Smooth muscle cell (in vitro differentiated cells): ENCODE measurements at regions not wholly inside any gene's neighbourhood (a gene's known extent, or its start where the extent isn't known, plus 50 kb on each side); places are given as distances from the start of the nearest gene placed in this dataset.

Experiments
- DNase-seq: peaks from one replicate; lab custom pipeline; 2025; ENCODE audit not compliant: unreplicated experiment; lab: John Stamatoyannopoulos, UW
- H2AFZ ChIP-seq: fragments of 200-600 bp; sonication (generic); 2 replicates; pipeline ENCODE4 v1.6.0; 2016; ENCODE audit warnings: antibody characterized with exemption, low read depth, mild to moderate bottlenecking
- H3F3A ChIP-seq: fragments of 200-600 bp; sonication (generic); 2 replicates; pipeline ENCODE4 v1.6.0; 2017; ENCODE audit warnings: antibody characterized with exemption, low read depth
- H3K27ac ChIP-seq: fragments of 200-600 bp; sonication (generic); 2 replicates; pipeline ENCODE4 v1.5.1; 2016; ENCODE audit warnings: low read depth, mild to moderate bottlenecking
- H3K27me3 ChIP-seq: fragments of 200-600 bp; sonication (generic); 2 replicates; pipeline ENCODE4 v1.6.1; 2016; ENCODE audit warnings: low read depth, mild to moderate bottlenecking
- H3K36me3 ChIP-seq: fragments of 200-600 bp; sonication (generic); 2 replicates; pipeline ENCODE4 v1.5.1; 2016; ENCODE audit warnings: low read depth
- H3K4me1 ChIP-seq: fragments of 200-600 bp; sonication (generic); 2 replicates; pipeline ENCODE4 v1.5.1; 2016; ENCODE audit warnings: low read depth
- H3K4me2 ChIP-seq: fragments of 200-600 bp; sonication (generic); 2 replicates; pipeline ENCODE4 v1.6.0; 2016; ENCODE audit warnings: mild to moderate bottlenecking
- H3K4me3 ChIP-seq: fragments of 200-600 bp; sonication (generic); 2 replicates; pipeline ENCODE4 v1.5.1; 2016; ENCODE audit warnings: mild to moderate bottlenecking
- H3K79me2 ChIP-seq: fragments of 200-600 bp; sonication (generic); 2 replicates; pipeline ENCODE4 v1.6.0; 2016; ENCODE audit warnings: low read depth, mild to moderate bottlenecking
- H3K9ac ChIP-seq: fragments of 200-600 bp; sonication (generic); 2 replicates; pipeline ENCODE4 v1.6.0; 2016; ENCODE audit warnings: low read depth
- H3K9me3 ChIP-seq: fragments of 200-600 bp; sonication (generic); replicated peaks from 2 replicates; pipeline ENCODE4 v1.5.1; 2016; ENCODE audit warnings: low read depth
- H4K20me1 ChIP-seq: fragments of 200-600 bp; sonication (generic); 2 replicates; pipeline ENCODE4 v1.6.0; 2016; ENCODE audit warnings: low read depth
- CTCF ChIP-seq: fragments of 200-600 bp; sonication (generic); IDR thresholded peaks from 2 replicates; pipeline ENCODE4 v1.5.1; 2017; ENCODE audit warnings: borderline replicate concordance, mild to moderate bottlenecking, antibody characterized with exemption; ENCODE audit not compliant: insufficient read depth, poor library complexity, severe bottlenecking
- WGBS: methylation state at CpG from one replicate; pipeline ENCODE4 v1.1.7; 2016; ENCODE audit warnings: low lambda C conversion rate; 5-methylcytosine and 5-hydroxymethylcytosine counted together

GRCh38 chr5:98398465-98398864 is 375.0 kb upstream of the RGMB start:
- H3K9ac ChIP-seq, result no peak overlapping the region
- H3F3A ChIP-seq, result no peaks in the 10 kb centered on the region
- H4K20me1 ChIP-seq, result no peaks in the 10 kb centered on the region
- H3K4me1 ChIP-seq, result no peaks in the 10 kb centered on the region
- H3K27ac ChIP-seq, result no peak overlapping the region
- no peaks in the 10 kb centered on the region for H3K27me3 ChIP-seq
- no peaks in the 10 kb centered on the region for H3K79me2 ChIP-seq
- no peak overlapping the region for H2AFZ ChIP-seq
- DNase-seq, result no peak
- TF ChIP-seq CTCF, result no peak
- H3K36me3 ChIP-seq, result no peaks in the 10 kb centered on the region
- no peak overlapping the region for H3K4me2 ChIP-seq
- H3K9me3 ChIP-seq, result no peaks in the 10 kb centered on the region
- 96% methylated on average over 5 of the region's 5 CpGs for WGBS
- H3K4me3 ChIP-seq, result no peak overlapping the region

- Histone ChIP-seq H3K27me3 (no peaks in the 10 kb centered on the region), H4K20me1 (no peaks in the 10 kb centered on the region), H3K4me1 (no peaks in the 10 kb centered on the region), H2AFZ (no peak overlapping the region), H3K4me3 (no peak overlapping the region), H3K4me2 (no peak overlapping the region), H3K36me3 (no peaks in the 10 kb centered on the region), H3K79me2 (no peaks in the 10 kb centered on the region), H3K27ac (no peak overlapping the region), H3F3A (no peaks in the 10 kb centered on the region), H3K9me3 (no peaks in the 10 kb centered on the region), H3K9ac (no peak overlapping the region)
- no peak for DNase-seq
- no peak for TF ChIP-seq CTCF
Measured at GRCh38 chr5:98401656-98402055, 371.8 kb upstream of the RGMB start.

- Histone ChIP-seq H3K79me2 (no peaks in the 10 kb centered on the region), H3K36me3 (no peaks in the 10 kb centered on the region), H3K9me3 (no peaks in the 10 kb centered on the region), H3K4me3 (no peak overlapping the region), H3F3A (no peaks in the 10 kb centered on the region), H2AFZ (no peak overlapping the region), H4K20me1 (no peaks in the 10 kb centered on the region), H3K4me1 (no peaks in the 10 kb centered on the region), H3K27me3 (no peaks in the 10 kb centered on the region), H3K27ac (no peak overlapping the region), H3K9ac (no peak overlapping the region), H3K4me2 (no peak overlapping the region)
- TF ChIP-seq CTCF, result no peak
- no peak for DNase-seq
Measured at GRCh38 chr5:98402130-98402529, 371.3 kb upstream of the RGMB start.

- Histone ChIP-seq H3K27ac (no peak overlapping the region), H3K4me1 (no peaks in the 10 kb centered on the region), H3K27me3 (no peaks in the 10 kb centered on the region), H3F3A (no peaks in the 10 kb centered on the region), H3K36me3 (no peaks in the 10 kb centered on the region), H3K79me2 (no peaks in the 10 kb centered on the region), H3K9me3 (no peaks in the 10 kb centered on the region), H3K4me3 (no peak overlapping the region), H3K4me2 (no peak overlapping the region), H4K20me1 (no peaks in the 10 kb centered on the region), H3K9ac (no peak overlapping the region), H2AFZ (no peak overlapping the region)
- 85% methylated on average over 1 of the region's 1 CpG for WGBS
- TF ChIP-seq CTCF, result no peak
- DNase-seq, result no peak
Measured at GRCh38 chr5:98403131-98403530, 370.3 kb upstream of the RGMB start.
